A549 (cell line): ENCODE measurements at regions not wholly inside any gene's neighbourhood (a gene's known extent, or its start where the extent isn't known, plus 50 kb on each side); places are given as distances from the start of the nearest gene placed in this dataset.

Experiments
- ATAC-seq, 2 experiments: fragments of 200-7000 bp in 1 of 2; fragments of >200 bp in 1 of 2; cut with Nextera tagmentation in 1 of 2; cut with Tn5 transposase in 1 of 2; 3 replicates each; pipeline versions ENCODE4 v1.8.0 to v1.9.1; 2018 to 2020; ENCODE audit warnings: mild to moderate bottlenecking in 1 of 2, moderate library complexity in 1 of 2
- CTCF ChIA-PET: fragments of 300-600 bp; sonication (Branson Sonifier 250); formaldehyde crosslinking; extraction: SDS; loops from one replicate; lab custom pipeline; 2021; ENCODE audit warnings: antibody characterized with exemption, inconsistent platforms; lab: Yijun Ruan, JAX
- POLR2A ChIA-PET: fragments of 350-600 bp; formaldehyde crosslinking; extraction: SDS; loops from one replicate; lab custom pipeline; 2021; ENCODE audit warnings: antibody characterized with exemption, inconsistent platforms; lab: Yijun Ruan, JAX
- DNase-seq, 2 experiments: peaks; one replicate each; pipeline versions ENCODE4 v3.0.0 to v3.0.0-alpha.2; 2011 to 2016; ENCODE audit warnings: low read depth in 1 of 2, low spot score in 1 of 2
- FAIRE-seq: peaks from 2 replicates; lab custom pipeline; 2011; peaks lifted over from hg19 to GRCh38; lab: Jason Lieb, UNC
- H3K27ac ChIP-seq, 2 experiments: fragments of >200 bp; sonication (Bioruptor Twin); formaldehyde crosslinking; 3 replicates each; pipeline ENCODE4 v1.5.1; 2016 to 2017
- H3K4me1 ChIP-seq: fragments of >200 bp; sonication (Bioruptor Twin); formaldehyde crosslinking; 3 replicates; pipeline ENCODE4 v1.6.1; 2016
- H3K4me2 ChIP-seq: fragments of >200 bp; sonication (Bioruptor Twin); formaldehyde crosslinking; 3 replicates; pipeline ENCODE4 v1.6.1; 2016
- H3K4me3 ChIP-seq: fragments of >200 bp; sonication (Bioruptor Twin); formaldehyde crosslinking; 3 replicates; pipeline ENCODE4 v1.5.1; 2016
- H3K9me3 ChIP-seq: fragments of >200 bp; sonication (Bioruptor Twin); formaldehyde crosslinking; 3 replicates; pipeline ENCODE4 v1.6.1; 2016
- CBX2 ChIP-seq: fragments of 200-600 bp; sonication (generic); IDR thresholded peaks from 2 replicates; pipeline ENCODE4 v1.6.1; 2016; ENCODE audit warnings: low read depth, mild to moderate bottlenecking, borderline replicate concordance
- EHF ChIP-seq: fragments of 250-450 bp; sonication (Bioruptor Pico); IDR thresholded peaks from 2 replicates; pipeline ENCODE4 v1.5.0; 2020; ENCODE audit warnings: mild to moderate bottlenecking
- EP300 ChIP-seq, 2 experiments: fragments of >200 bp; sonication (Bioruptor Twin); formaldehyde crosslinking; IDR thresholded peaks; 2 replicates in 1 of 2; 3 replicates in 1 of 2; pipeline ENCODE4 v1.6.1; 2016 to 2017
- ESRRA ChIP-seq: fragments of 150-350 bp; IDR thresholded peaks from 2 replicates; pipeline ENCODE4 v1.6.1; 2014; ENCODE audit warnings: mild to moderate bottlenecking, low read length, borderline replicate concordance
- FOSB ChIP-seq: fragments of 250-450 bp; sonication (Bioruptor Pico); IDR thresholded peaks from 2 replicates; pipeline ENCODE4 v1.5.0; 2020; ENCODE audit warnings: mild to moderate bottlenecking, moderate library complexity
- FOSL2 ChIP-seq, 2 experiments: fragments of 450-650 bp in 1 of 2; fragments of >200 bp in 1 of 2; sonication (Bioruptor Twin) in 1 of 2; formaldehyde crosslinking; IDR thresholded peaks; 2 replicates each; pipeline versions ENCODE4 v1.5.0 to v1.6.1; 2016 to 2020; ENCODE audit warnings: mild to moderate bottlenecking in 1 of 2, moderate library complexity in 1 of 2
- HEYL ChIP-seq: fragments of 250-450 bp; sonication (Bioruptor Pico); IDR thresholded peaks from 2 replicates; pipeline ENCODE4 v1.8.0; 2021; ENCODE audit warnings: mild to moderate bottlenecking, moderate library complexity
- HOXA7 ChIP-seq: fragments of 250-450 bp; sonication (Bioruptor Pico); IDR thresholded peaks from 2 replicates; pipeline ENCODE4 v1.5.0; 2020; ENCODE audit warnings: mild to moderate bottlenecking, moderate library complexity
- JUN ChIP-seq, 2 experiments: fragments of >200 bp; sonication (Bioruptor Twin); formaldehyde crosslinking; IDR thresholded peaks; 2 replicates in 1 of 2; 3 replicates in 1 of 2; pipeline ENCODE4 v1.6.1; 2016 to 2017
- JUNB ChIP-seq: fragments of >200 bp; sonication (Bioruptor Twin); formaldehyde crosslinking; IDR thresholded peaks from 2 replicates; pipeline ENCODE4 v1.6.1; 2016
- KDM1A ChIP-seq: fragments of 200-600 bp; sonication (generic); IDR thresholded peaks from 2 replicates; pipeline ENCODE4 v1.6.1; 2016; ENCODE audit warnings: low read depth, mild to moderate bottlenecking
- MAFK ChIP-seq: fragments of 450-650 bp; IDR thresholded peaks from 2 replicates; pipeline ENCODE4 v1.6.1; 2014; ENCODE audit not compliant: partially characterized antibody
- NFE2L2 ChIP-seq: fragments of 150-350 bp; conservative IDR thresholded peaks from 2 replicates; pipeline ENCODE4 v1.6.1; 2014; ENCODE audit warnings: low read length
- NR3C1 ChIP-seq: fragments of >200 bp; sonication (Bioruptor Twin); formaldehyde crosslinking; IDR thresholded peaks from 3 replicates; pipeline ENCODE4 v1.6.1; 2017
- PBX3 ChIP-seq: IDR thresholded peaks from 2 replicates; pipeline ENCODE4 v1.6.1; 2012
- PHF8 ChIP-seq: fragments of 200-600 bp; sonication (generic); IDR thresholded peaks from 2 replicates; pipeline ENCODE4 v1.6.1; 2016; ENCODE audit warnings: low read depth, mild to moderate bottlenecking, antibody characterized with exemption, moderate library complexity, borderline replicate concordance
- POLR2A ChIP-seq: IDR thresholded peaks from 2 replicates; pipeline ENCODE4 v1.6.1; 2012; ENCODE audit warnings: mild to moderate bottlenecking, low read length
- RARB ChIP-seq: fragments of 250-450 bp; sonication (Bioruptor Pico); IDR thresholded peaks from 2 replicates; pipeline ENCODE4 v1.8.0; 2021; ENCODE audit warnings: mild to moderate bottlenecking, moderate library complexity
- RCOR1 ChIP-seq: fragments of 150-350 bp; IDR thresholded peaks from 2 replicates; pipeline ENCODE4 v1.6.1; 2014; ENCODE audit warnings: antibody characterized with exemption, low read length, low read depth
- SMC3 ChIP-seq: fragments of >200 bp; sonication (Bioruptor Twin); formaldehyde crosslinking; IDR thresholded peaks from 3 replicates; pipeline ENCODE4 v1.6.1; 2018; ENCODE audit warnings: inconsistent platforms
- TFCP2L1 ChIP-seq: fragments of 250-450 bp; sonication (Bioruptor Pico); IDR thresholded peaks from 2 replicates; pipeline ENCODE4 v1.5.0; 2021; ENCODE audit warnings: mild to moderate bottlenecking
- TP53 ChIP-seq: fragments of 250-450 bp; sonication (Bioruptor Pico); IDR thresholded peaks from 2 replicates; pipeline ENCODE4 v1.5.0; 2021; ENCODE audit warnings: mild to moderate bottlenecking, moderate library complexity
- ZC3H11A ChIP-seq: fragments of 450-650 bp; IDR thresholded peaks from 2 replicates; pipeline ENCODE4 v1.6.1; 2014; ENCODE audit warnings: antibody characterized with exemption, mild to moderate bottlenecking
- ZFP36 ChIP-seq: fragments of 450-650 bp; IDR thresholded peaks from 2 replicates; pipeline ENCODE4 v1.6.1; 2014; ENCODE audit warnings: borderline replicate concordance; ENCODE audit not compliant: partially characterized antibody
- WGBS: methylation state at CpG from one replicate; pipeline ENCODE4 v1.1.6; 2017; ENCODE audit errors: missing lambda C conversion rate; 5-methylcytosine and 5-hydroxymethylcytosine counted together
- TF ChIP-seq, protein P1 (sequence below): IDR thresholded peaks from 2 replicates; pipeline ENCODE4 v1.6.1; 2012; ENCODE audit warnings: low read depth, borderline replicate concordance
- TF ChIP-seq, protein P2 (sequence below): fragments of >200 bp; sonication (Bioruptor Twin); formaldehyde crosslinking; IDR thresholded peaks from 2 replicates; pipeline ENCODE4 v1.6.1; 2016
- TF ChIP-seq, protein P3 (sequence below): fragments of 150-350 bp; IDR thresholded peaks from 2 replicates; pipeline ENCODE4 v1.6.1; 2014; ENCODE audit warnings: low read depth, mild to moderate bottlenecking, low read length
- TF ChIP-seq, protein P4 (sequence below): fragments of 250-450 bp; sonication (Bioruptor Pico); IDR thresholded peaks from 2 replicates; pipeline ENCODE4 v1.5.0; 2020; ENCODE audit warnings: low read depth, mild to moderate bottlenecking, moderate library complexity
- TF ChIP-seq, protein P5 (sequence below): fragments of 200-600 bp; sonication (generic); IDR thresholded peaks from 2 replicates; pipeline ENCODE4 v1.6.1; 2016; ENCODE audit warnings: antibody characterized with exemption, mild to moderate bottlenecking, moderate library complexity
- TF ChIP-seq, protein P6 (sequence below): IDR thresholded peaks from 2 replicates; pipeline ENCODE4 v1.6.1; 2012

DNA sequence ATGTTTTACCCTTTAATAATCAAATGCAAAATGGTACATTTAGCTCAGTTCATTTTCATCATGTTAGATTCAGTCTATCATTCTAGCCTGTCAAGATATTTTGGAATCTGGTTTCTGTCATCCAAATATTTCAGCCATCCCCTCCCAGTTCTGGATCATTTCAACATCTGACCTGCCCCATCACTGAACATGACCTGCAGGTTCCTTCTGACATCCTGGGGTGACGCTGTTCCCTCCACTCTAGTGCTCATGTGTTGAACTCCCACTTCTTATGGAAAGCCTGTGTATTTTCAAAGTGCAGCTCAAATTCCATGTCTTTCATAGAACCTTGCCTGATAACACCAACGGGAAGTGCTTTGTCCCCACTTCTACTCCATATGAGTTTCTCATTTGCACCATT, 320.0 kb upstream of the TNP1 start:
- H3K9me3 ChIP-seq, result peaks cover 5% of the 10 kb centered on the region; the same call in 1 of the 3 replicates
- no peak for ATAC-seq
- ChIA-PET CTCF (no interaction called here), POLR2A (no interaction called here)
- no peak overlapping the region for H3K4me2 ChIP-seq
- 27% methylated on average over 2 of the region's 2 CpGs for WGBS
- no peak for FAIRE-seq
- DNase-seq, result no peak
- no peak for TF ChIP-seq CBX2
- no peak for TF ChIP-seq FOSB (CRISPR knock-in tag)
- TF ChIP-seq, protein P1, sequence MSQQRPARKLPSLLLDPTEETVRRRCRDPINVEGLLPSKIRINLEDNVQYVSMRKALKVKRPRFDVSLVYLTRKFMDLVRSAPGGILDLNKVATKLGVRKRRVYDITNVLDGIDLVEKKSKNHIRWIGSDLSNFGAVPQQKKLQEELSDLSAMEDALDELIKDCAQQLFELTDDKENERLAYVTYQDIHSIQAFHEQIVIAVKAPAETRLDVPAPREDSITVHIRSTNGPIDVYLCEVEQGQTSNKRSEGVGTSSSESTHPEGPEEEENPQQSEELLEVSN, result no peak
- TF ChIP-seq POLR2A, result no peak
- no peak for TF ChIP-seq PHF8
- no peak for TF ChIP-seq NR3C1
- TF ChIP-seq, protein P2, sequence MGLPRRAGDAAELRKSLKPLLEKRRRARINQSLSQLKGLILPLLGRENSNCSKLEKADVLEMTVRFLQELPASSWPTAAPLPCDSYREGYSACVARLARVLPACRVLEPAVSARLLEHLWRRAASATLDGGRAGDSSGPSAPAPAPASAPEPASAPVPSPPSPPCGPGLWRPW, result no peak
- no peak for TF ChIP-seq RCOR1
- TF ChIP-seq JUN (IDR thresholded peaks at IDR 0.05), result no peak
- TF ChIP-seq, protein P3, sequence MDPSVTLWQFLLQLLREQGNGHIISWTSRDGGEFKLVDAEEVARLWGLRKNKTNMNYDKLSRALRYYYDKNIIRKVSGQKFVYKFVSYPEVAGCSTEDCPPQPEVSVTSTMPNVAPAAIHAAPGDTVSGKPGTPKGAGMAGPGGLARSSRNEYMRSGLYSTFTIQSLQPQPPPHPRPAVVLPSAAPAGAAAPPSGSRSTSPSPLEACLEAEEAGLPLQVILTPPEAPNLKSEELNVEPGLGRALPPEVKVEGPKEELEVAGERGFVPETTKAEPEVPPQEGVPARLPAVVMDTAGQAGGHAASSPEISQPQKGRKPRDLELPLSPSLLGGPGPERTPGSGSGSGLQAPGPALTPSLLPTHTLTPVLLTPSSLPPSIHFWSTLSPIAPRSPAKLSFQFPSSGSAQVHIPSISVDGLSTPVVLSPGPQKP, result no peak
- TF ChIP-seq, protein P4, sequence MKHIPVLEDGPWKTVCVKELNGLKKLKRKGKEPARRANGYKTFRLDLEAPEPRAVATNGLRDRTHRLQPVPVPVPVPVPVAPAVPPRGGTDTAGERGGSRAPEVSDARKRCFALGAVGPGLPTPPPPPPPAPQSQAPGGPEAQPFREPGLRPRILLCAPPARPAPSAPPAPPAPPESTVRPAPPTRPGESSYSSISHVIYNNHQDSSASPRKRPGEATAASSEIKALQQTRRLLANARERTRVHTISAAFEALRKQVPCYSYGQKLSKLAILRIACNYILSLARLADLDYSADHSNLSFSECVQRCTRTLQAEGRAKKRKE (CRISPR knock-in tag), result no peak
- TF ChIP-seq ZC3H11A, result no peak
- TF ChIP-seq ZFP36, result no peak
- TF ChIP-seq KDM1A, result no peak
- no peak for TF ChIP-seq HOXA7
- no peak for TF ChIP-seq EHF (CRISPR knock-in tag)
- no peak for TF ChIP-seq TFCP2L1 (CRISPR knock-in tag)
- TF ChIP-seq HEYL (CRISPR knock-in tag), result no peak
- H3K4me1 ChIP-seq, result no peaks in the 10 kb centered on the region
- no peak overlapping the region for H3K4me3 ChIP-seq
- H3K27ac ChIP-seq, result no peak overlapping the region

DNA sequence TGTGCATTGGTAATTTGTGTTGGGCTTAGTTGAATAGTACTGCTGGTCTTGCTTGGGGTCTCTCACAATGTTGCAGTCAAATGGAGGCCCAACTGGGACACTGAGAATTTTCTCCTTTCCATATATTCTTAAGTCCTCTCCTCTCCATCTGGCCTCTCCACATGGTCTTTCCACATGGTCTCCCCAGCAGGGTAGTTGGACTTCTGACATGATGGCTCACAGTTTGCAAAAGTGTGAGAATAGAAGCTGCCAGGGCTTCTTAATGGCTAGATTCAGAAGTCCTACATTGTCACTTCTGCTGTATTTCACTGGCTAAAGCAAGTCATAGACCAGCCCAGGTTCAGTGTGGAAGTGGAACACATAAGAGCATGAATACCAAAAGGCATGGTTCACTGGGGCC, 318.5 kb upstream of the TNP1 start:
- ChIA-PET POLR2A (no interaction called here), CTCF (no interaction called here)
- Histone ChIP-seq H3K4me3 (no peak overlapping the region), H3K4me2 (no peak overlapping the region), H3K4me1 (no peaks in the 10 kb centered on the region), H3K27ac (no peak overlapping the region), H3K9me3 (peaks cover 5% of the 10 kb centered on the region; the same call in 1 of the 3 replicates)
- TF ChIP-seq JUN (IDR thresholded peaks at IDR 0.05) (no peak), TP53 (no peak), EP300 (IDR thresholded peaks at IDR 0.05) (no peak), ESRRA (no peak), TFCP2L1 (CRISPR knock-in tag) (no peak), JUNB (no peak), PBX3 (no peak), FOSL2 (IDR thresholded peaks at IDR 0.05) (no peak), FOSL2 (CRISPR knock-in tag; IDR thresholded peaks at IDR 0.05) (no peak), SMC3 (no peak), PHF8 (no peak), POLR2A (no peak), RARB (CRISPR knock-in tag) (no peak), KDM1A (no peak), NFE2L2 (no peak), MAFK (no peak)
- TF ChIP-seq, protein P5, sequence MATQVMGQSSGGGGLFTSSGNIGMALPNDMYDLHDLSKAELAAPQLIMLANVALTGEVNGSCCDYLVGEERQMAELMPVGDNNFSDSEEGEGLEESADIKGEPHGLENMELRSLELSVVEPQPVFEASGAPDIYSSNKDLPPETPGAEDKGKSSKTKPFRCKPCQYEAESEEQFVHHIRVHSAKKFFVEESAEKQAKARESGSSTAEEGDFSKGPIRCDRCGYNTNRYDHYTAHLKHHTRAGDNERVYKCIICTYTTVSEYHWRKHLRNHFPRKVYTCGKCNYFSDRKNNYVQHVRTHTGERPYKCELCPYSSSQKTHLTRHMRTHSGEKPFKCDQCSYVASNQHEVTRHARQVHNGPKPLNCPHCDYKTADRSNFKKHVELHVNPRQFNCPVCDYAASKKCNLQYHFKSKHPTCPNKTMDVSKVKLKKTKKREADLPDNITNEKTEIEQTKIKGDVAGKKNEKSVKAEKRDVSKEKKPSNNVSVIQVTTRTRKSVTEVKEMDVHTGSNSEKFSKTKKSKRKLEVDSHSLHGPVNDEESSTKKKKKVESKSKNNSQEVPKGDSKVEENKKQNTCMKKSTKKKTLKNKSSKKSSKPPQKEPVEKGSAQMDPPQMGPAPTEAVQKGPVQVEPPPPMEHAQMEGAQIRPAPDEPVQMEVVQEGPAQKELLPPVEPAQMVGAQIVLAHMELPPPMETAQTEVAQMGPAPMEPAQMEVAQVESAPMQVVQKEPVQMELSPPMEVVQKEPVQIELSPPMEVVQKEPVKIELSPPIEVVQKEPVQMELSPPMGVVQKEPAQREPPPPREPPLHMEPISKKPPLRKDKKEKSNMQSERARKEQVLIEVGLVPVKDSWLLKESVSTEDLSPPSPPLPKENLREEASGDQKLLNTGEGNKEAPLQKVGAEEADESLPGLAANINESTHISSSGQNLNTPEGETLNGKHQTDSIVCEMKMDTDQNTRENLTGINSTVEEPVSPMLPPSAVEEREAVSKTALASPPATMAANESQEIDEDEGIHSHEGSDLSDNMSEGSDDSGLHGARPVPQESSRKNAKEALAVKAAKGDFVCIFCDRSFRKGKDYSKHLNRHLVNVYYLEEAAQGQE, result no peak
- TF ChIP-seq, protein P6, sequence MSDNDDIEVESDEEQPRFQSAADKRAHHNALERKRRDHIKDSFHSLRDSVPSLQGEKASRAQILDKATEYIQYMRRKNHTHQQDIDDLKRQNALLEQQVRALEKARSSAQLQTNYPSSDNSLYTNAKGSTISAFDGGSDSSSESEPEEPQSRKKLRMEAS, result no peak
- FAIRE-seq, result no peak
- ATAC-seq, result no peak
- DNase-seq, result no peak
